ENCODE measurements at regions not wholly inside any gene's neighbourhood (a gene's known extent, or its start where the extent isn't known, plus 50 kb on each side); places are given as distances from the start of the nearest gene placed in this dataset.
"Not testable (repeated sequence)": the region's sequence is repeated elsewhere in the genome, so short reads cannot be mapped to it uniquely, and the experiment has no call there.

GRCh38 chr7:51949726-51950644 is 633.4 kb upstream of the COBL start:
- no peak for DNase-seq (ENCODE audit: low read depth in 2 of 2)

GRCh38 chr7:51930834-51931233 is 614.2 kb upstream of the COBL start:
- DNase-seq (ENCODE audit: low read depth in 2 of 2) = no peak

GRCh38 chr7:51929818-51930217 is 613.2 kb upstream of the COBL start:
- DNase-seq (ENCODE audit: low read depth in 2 of 2) = no peak

GRCh38 chr7:51927738-51928137 is 611.1 kb upstream of the COBL start:
- DNase-seq (ENCODE audit: low read depth in 2 of 2) = no peak

- no peak for DNase-seq (ENCODE audit: low read depth in 2 of 2)
Observed at GRCh38 chr7:51918581-51918980, 602.0 kb upstream of the COBL start.

GRCh38 chr7:51901489-51901840 is 584.9 kb upstream of the COBL start:
- DNase-seq (ENCODE audit: low read depth in 2 of 2) = no peak

- not testable (repeated sequence) for DNase-seq (ENCODE audit: low read depth in 2 of 2)
Observed at GRCh38 chr7:51900755-51901488, 584.3 kb upstream of the COBL start.

- DNase-seq (ENCODE audit: low read depth in 2 of 2) = no peak
Observed at GRCh38 chr7:51899611-51900010, 583.0 kb upstream of the COBL start.

GRCh38 chr7:51882412-51882811 is 565.8 kb upstream of the COBL start:
- DNase-seq (ENCODE audit: low read depth in 2 of 2) = no peak

- no peak for DNase-seq (ENCODE audit: low read depth in 2 of 2)
Observed at GRCh38 chr7:51881309-51881708, 564.7 kb upstream of the COBL start.

GRCh38 chr7:51878865-51879264 is 562.3 kb upstream of the COBL start:
- DNase-seq (ENCODE audit: low read depth in 2 of 2) = no peak

- no peak for DNase-seq (ENCODE audit: low read depth in 2 of 2)
Observed at GRCh38 chr7:51869452-51869851, 552.8 kb upstream of the COBL start.

- DNase-seq (ENCODE audit: low read depth in 2 of 2) = no peak
Observed at GRCh38 chr7:51867117-51867516, 550.5 kb upstream of the COBL start.

GRCh38 chr7:51860305-51860704 is 543.7 kb upstream of the COBL start:
- DNase-seq (ENCODE audit: low read depth in 2 of 2) = no peak

GRCh38 chr7:51850126-51850525 is 533.5 kb upstream of the COBL start:
- no peak for DNase-seq (ENCODE audit: low read depth in 2 of 2)

GRCh38 chr7:51847461-51848134 is 531.0 kb upstream of the COBL start:
- no peak for DNase-seq (ENCODE audit: low read depth in 2 of 2)

GRCh38 chr7:51839130-51839529 is 522.5 kb upstream of the COBL start:
- DNase-seq (ENCODE audit: low read depth in 2 of 2) = not testable (repeated sequence)

- DNase-seq (ENCODE audit: low read depth in 2 of 2) = no peak
Observed at GRCh38 chr7:51827631-51828030, 511.0 kb upstream of the COBL start.

GRCh38 chr7:51824050-51824449 is 507.4 kb upstream of the COBL start:
- DNase-seq (ENCODE audit: low read depth in 2 of 2) = no peak

GRCh38 chr7:51823437-51823836 is 506.8 kb upstream of the COBL start:
- no peak for DNase-seq (ENCODE audit: low read depth in 2 of 2)

GRCh38 chr7:51817694-51818225 is 501.2 kb upstream of the COBL start:
- no peak for DNase-seq (ENCODE audit: low read depth in 2 of 2)

- DNase-seq (ENCODE audit: low read depth in 2 of 2) = not testable (repeated sequence)
Observed at GRCh38 chr7:51805783-51806431, 489.3 kb upstream of the COBL start.

Measured in stimulated activated CD4-positive, alpha-beta T cell treated with anti-CD3 and anti-CD28 coated beads, Interleukin-4, amount 100 ng/mL, for 48 hours (primary cell).